ENCODE measurements at regions not wholly inside any gene's neighbourhood (a gene's known extent, or its start where the extent isn't known, plus 50 kb on each side); places are given as distances from the start of the nearest gene placed in this dataset.

DNA sequence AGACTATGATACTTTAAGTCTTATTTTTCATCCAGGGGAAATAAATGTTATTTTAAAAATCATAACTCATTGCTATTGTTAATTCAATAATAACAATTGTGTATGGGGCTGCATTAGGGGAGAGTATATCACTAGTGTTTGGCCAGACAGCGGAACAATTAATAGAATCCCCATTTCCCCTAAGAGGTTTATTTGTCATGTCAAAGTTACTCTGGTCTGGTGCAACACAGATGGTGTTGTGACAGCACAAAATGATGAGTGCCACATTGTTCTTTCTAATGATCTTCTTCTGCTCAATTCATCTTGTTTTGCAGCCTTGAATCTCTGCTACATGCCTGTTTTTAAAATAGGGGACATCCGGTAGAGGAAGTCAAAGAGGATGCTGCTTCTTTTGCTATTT lies 351.6 kb downstream of the NSUN3 start:
- no peaks in the 10 kb centered on the region for H3K9me3 ChIP-seq
- intact Hi-C loops (cut with DNase I), result no loop called here
- no peaks in the 10 kb centered on the region for H3K27me3 ChIP-seq
- no peaks in the 10 kb centered on the region for H3K36me3 ChIP-seq
- DNase-seq (no peak), ATAC-seq (no peak)
- H3K4me3 ChIP-seq, result no peak overlapping the region
- H3K27ac ChIP-seq, result no peak overlapping the region
- 47 to 65% methylated on average over 2 of the region's 2 CpGs for WGBS, 2 donors
- H3K4me1 ChIP-seq, result no peaks in the 10 kb centered on the region
- TF ChIP-seq, protein P1, sequence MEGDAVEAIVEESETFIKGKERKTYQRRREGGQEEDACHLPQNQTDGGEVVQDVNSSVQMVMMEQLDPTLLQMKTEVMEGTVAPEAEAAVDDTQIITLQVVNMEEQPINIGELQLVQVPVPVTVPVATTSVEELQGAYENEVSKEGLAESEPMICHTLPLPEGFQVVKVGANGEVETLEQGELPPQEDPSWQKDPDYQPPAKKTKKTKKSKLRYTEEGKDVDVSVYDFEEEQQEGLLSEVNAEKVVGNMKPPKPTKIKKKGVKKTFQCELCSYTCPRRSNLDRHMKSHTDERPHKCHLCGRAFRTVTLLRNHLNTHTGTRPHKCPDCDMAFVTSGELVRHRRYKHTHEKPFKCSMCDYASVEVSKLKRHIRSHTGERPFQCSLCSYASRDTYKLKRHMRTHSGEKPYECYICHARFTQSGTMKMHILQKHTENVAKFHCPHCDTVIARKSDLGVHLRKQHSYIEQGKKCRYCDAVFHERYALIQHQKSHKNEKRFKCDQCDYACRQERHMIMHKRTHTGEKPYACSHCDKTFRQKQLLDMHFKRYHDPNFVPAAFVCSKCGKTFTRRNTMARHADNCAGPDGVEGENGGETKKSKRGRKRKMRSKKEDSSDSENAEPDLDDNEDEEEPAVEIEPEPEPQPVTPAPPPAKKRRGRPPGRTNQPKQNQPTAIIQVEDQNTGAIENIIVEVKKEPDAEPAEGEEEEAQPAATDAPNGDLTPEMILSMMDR (IDR thresholded peaks at IDR 0.05), result no peak

DNA sequence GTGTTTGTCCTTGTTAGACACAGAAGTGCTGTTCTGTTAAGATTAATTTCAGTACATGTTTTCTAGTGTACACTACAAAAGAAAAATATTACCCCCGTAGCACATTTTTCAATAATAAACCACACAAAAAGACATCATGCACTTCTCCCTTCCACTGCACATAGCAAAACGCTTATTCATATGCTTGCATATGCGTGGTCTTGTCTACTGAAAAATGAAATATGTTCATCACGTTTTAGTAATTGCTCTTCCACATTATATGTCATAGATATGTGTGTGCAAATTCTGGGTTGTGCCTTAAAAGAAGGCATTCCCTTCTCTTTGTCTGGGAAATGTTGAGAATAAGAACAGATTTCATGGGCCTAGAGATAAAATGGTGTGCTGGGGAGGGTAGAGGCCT lies 353.9 kb downstream of the NSUN3 start:
- intact Hi-C loops (cut with DNase I), result no loop called here
- Histone ChIP-seq H3K27ac (no peak overlapping the region), H3K36me3 (no peaks in the 10 kb centered on the region), H3K4me1 (no peaks in the 10 kb centered on the region), H3K9me3 (peaks cover 0 to 5% (median 0%) of the 10 kb centered on the region in 11 donors), H3K4me3 (no peak overlapping the region), H3K27me3 (no peaks in the 10 kb centered on the region)
- TF ChIP-seq, protein P1 (IDR thresholded peaks at IDR 0.05), result no peak
- DNase-seq, result no peak
- 89 to 92% methylated on average over 4 of the region's 4 CpGs for WGBS, 2 donors
- ATAC-seq, result no peak

DNA sequence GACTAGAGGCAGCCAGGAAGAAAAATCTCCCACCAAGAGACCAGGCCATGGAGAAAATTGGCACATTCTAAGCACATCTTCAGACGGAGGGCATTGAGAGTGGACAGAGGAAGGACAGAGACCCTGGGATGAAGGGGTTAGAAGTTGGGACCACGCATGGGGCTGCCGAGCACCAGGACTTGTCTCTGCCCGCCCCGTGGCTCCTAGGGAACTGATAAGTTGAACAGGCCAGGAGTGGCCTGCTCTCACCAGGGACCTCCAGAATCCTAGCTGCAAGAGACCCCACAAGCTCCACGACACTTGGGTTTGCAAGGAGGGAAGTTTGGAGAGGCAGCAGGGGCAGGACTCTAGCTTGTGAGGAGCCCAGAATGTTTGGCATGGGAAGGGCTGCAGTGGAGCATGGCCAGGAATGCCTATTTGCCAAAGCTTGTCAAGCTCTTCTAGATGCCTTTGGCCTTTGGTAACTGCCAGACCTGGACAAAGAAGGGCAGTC lies 355.1 kb downstream of the NSUN3 start:
- DNase-seq, result no peak
- no peak overlapping the region for H3K27ac ChIP-seq
- 92 to 94% methylated on average over 6 of the region's 6 CpGs for WGBS, 2 donors

DNA sequence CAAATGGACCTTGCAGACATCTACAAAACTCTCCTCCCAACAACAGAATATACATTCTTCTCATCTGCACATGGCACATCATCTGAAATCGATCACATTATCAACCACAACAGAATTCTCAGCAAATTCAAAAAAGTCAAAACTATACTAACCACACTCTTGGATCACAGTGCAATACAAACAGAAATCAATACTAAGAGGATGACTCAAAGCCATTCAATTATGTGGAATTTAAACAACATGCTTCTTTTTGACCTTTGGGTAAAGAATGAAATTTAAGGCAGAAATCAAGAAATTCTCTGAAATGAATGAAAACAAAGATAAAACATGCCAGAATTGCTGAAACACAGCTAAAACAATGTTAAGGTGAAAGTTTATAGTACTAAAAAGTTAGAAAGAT lies 358.1 kb downstream of the NSUN3 start:
- Histone ChIP-seq H3K27ac (no peak overlapping the region), H3K9me3 (peaks cover 0 to 24% (median 0%) of the 10 kb centered on the region in 11 donors), H3K27me3 (no peaks in the 10 kb centered on the region), H3K36me3 (no peaks in the 10 kb centered on the region), H3K4me1 (no peaks in the 10 kb centered on the region), H3K4me3 (no peak overlapping the region)
- TF ChIP-seq, protein P1 (IDR thresholded peaks at IDR 0.05), result no peak
- DNase-seq (no peak), ATAC-seq (no peak)
- WGBS, 2 donors, result 92 to 95% methylated on average over 1 of the region's 1 CpG
- intact Hi-C loops (cut with DNase I), result no loop called here

More for the DNA sequence above, 355.1 kb downstream of the NSUN3 start:
- H3K27me3 ChIP-seq, result no peaks in the 10 kb centered on the region
- no peaks in the 10 kb centered on the region for H3K36me3 ChIP-seq
- peaks cover 0 to 14% (median 0%) of the 10 kb centered on the region in 11 donors for H3K9me3 ChIP-seq
- H3K4me1 ChIP-seq, result no peaks in the 10 kb centered on the region
- intact Hi-C loops (cut with DNase I), result no loop called here
- TF ChIP-seq, protein P1 (IDR thresholded peaks at IDR 0.05), result no peak
- H3K4me3 ChIP-seq, result no peak overlapping the region
- no peak for ATAC-seq

Measured in heart right ventricle (tissue), 16 donors.